Transverse colon (tissue), 3 donors: ENCODE measurements at regions not wholly inside any gene's neighbourhood (a gene's known extent, or its start where the extent isn't known, plus 50 kb on each side); places are given as distances from the start of the nearest gene placed in this dataset.

ENCODE experiments used
- CTCF ChIP-seq, 5 experiments: fragments of 200-600 bp in 3 of 5; fragments of 450-650 bp in 2 of 5; sonication (generic) in 3 of 5; IDR thresholded peaks; 1 replicate in 2 of 5; 2 replicates in 3 of 5; pipeline ENCODE4 v1.5.1; 2016 to 2017; ENCODE audit warnings: antibody characterized with exemption in 5 of 5, inconsistent platforms in 3 of 5, mild to moderate bottlenecking in 2 of 5, moderate library complexity in 1 of 5
- EP300 ChIP-seq: sonication (generic); formaldehyde crosslinking; IDR thresholded peaks from one replicate; pipeline ENCODE4 v1.6.1; 2017; ENCODE audit warnings: antibody characterized with exemption, low read depth

- TF ChIP-seq CTCF (IDR thresholded peaks at IDR 0.05) (no peak), EP300 (no peak)
Observed at GRCh38 chr2:217107480-217107879, 247.6 kb upstream of the TNP1 start.
